HG03064 (cell line): ENCODE measurements at regions not wholly inside any gene's neighbourhood (a gene's known extent, or its start where the extent isn't known, plus 50 kb on each side); places are given as distances from the start of the nearest gene placed in this dataset.
A peak's percentile ranks its signal among the peaks of the same experiment; 100 is the strongest.
"Not testable (repeated sequence)": the region's sequence is repeated elsewhere in the genome, so short reads cannot be mapped to it uniquely, and the experiment has no call there.

ENCODE experiments used
- ATAC-seq: cut with Tn5 transposase; IDR thresholded peaks from one replicate; pipeline ENCODE4 v1.9.1; 2021; ENCODE audit warnings: low read depth; ENCODE audit not compliant: unreplicated experiment

DNA sequence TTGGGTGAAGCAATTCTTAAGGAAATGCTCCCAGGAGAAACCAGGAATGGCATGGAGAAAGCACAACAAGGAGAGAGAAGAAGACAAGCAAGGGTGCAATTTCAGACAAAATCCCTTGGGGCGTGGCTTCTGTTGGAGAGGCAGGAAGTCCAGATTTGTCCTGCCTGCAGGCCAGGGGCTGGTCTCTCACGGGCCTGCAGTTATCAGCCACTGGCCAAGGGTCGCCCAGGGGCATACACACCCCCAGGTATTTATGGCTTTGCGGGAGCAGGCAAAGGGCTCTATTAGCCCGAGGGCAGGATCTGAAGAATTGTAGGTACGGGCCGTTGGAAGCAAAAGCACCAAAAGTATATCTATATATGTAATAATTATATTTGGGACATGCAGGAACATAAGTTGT is 87.7 kb downstream of the IYD start:
- ATAC-seq, result no peak

GRCh38 chr6:150456902-150457643 is 88.3 kb downstream of the IYD start:
- ATAC-seq, result no peak

DNA sequence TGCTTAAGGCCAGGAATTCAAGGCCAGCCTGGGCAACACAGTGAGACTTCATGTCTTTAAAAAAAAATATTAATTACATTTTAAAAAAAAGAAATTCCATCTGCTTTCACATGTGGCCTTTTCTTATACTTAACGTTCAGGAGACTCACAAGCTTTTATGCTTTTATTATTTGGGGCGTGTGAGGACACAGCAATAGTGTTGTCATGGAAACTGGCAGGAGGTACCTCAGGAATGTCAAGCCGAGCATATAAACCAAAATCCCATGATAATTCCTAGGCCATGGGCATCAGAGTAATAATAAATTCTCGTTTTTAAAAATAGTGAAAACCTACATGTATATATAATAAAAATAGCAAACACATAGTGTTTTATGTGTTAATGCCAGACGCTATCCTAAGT is 89.8 kb downstream of the IYD start:
- no peak for ATAC-seq

- ATAC-seq, result no peak
Observed at GRCh38 chr6:150463852-150464251, 95.0 kb downstream of the IYD start.

GRCh38 chr6:150464966-150465365 is 96.2 kb downstream of the IYD start:
- ATAC-seq, result no peak

DNA sequence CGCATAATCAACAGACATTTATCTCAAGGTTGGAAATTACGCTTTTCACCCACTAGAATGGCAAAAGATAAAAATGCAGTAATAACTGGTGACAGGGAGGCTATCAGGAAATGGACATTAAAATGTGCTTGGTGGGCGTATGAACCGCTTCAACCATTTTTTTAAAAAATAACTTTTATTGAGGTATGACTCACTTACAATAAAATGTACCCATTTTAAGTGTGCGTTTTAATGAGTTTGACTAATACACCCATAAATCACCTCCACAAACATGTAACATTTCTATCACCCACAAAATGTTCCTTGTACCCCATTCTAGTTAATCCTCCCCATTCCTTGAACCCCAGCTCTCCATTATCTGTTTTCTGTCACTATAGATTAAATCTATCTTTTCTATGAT is 96.8 kb downstream of the IYD start:
- no peak for ATAC-seq

DNA sequence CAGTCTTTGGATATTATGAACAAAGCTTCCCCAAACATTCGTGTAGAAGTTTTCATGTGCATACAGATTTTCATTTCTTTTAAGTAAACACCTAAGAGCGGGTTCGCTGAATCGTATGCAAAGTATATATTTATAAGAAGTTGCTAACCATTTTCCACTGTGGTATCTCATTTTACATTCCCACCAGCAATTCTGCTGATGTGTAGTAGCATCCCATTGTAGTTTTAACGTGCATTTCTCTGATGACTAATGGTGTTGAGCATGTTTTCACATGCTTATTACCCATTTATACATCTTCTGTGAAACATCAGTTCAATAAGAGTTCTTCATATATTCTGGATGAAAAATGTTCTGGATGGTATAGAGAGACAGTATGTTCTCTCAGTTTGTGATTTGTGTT is 97.4 kb downstream of the IYD start:
- no peak for ATAC-seq

- no peak for ATAC-seq
Observed at GRCh38 chr6:150470131-150470530, 101.3 kb downstream of the IYD start.

DNA sequence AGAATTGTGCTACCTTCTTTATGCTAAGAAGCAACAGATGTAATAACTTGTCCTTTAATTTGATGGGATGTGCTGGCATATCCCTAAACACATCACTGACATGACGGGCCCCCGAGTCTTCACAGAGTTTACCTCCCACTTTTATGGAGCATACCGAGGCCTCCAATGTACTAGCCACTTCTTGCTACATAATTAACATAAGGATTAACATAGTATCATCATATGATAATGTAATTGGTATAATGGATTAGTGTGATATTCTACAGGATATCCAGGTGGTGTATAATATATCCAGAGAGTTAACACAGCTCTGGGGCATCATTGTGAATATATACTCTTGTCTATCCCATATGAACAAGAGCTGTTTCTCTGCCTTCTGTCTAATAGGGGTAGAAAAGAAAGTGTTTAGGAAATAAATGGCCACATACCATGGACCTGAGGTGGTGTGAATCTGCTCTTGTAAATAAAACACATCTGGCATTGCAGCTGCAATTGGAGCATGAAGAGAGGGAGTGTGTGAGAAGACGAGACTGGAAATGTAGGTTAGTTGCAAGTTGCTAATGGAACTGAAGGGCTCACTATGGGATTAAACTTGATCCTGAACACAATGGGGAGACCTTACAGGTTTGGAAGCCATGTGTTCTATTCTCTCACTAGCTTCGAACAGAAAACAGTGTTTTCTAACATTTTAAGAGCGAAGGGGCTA is 102.3 kb downstream of the IYD start:
- ATAC-seq, result no peak

GRCh38 chr6:150478656-150479545 is 110.1 kb downstream of the IYD start:
- no peak for ATAC-seq

GRCh38 chr6:150482883-150483409 is 114.1 kb downstream of the IYD start:
- no peak for ATAC-seq

DNA sequence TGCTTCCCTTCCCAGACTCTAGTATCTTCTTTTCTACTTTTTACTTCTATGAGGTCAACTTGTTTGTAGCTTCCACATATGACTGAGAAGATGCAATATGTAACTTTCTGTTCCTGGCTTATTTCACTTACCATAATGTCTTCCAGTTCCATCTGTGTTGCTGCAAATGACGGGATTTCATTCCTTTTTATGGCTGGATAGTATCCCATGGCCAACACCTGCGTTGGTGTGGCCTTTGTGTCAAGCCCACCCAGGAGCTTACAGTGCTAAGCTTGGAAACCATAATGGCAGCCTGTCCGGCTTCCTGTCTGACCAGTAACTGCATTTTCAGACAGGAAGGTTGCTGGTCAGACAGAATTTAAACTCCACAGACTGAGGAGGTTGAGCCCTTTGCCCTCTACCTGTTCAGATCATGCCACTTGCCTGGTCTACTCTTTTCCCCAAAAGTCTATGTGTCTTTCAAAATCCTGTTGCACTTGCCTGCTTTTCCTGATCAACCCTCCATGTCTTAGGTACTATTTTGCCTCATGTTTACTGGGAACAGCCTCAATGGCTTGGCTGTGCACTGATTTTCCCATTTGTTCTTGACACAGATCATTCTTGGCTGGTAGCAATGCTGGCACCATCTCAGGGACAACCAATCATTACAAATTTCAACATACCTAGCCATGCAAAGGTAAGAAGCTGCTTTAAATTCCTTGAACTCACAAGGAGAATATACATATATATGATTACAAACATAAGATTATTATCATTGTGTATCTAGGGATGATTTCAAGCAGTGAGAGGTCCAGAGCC is 114.3 kb upstream of the PLEKHG1 start:
- no peak for ATAC-seq

DNA sequence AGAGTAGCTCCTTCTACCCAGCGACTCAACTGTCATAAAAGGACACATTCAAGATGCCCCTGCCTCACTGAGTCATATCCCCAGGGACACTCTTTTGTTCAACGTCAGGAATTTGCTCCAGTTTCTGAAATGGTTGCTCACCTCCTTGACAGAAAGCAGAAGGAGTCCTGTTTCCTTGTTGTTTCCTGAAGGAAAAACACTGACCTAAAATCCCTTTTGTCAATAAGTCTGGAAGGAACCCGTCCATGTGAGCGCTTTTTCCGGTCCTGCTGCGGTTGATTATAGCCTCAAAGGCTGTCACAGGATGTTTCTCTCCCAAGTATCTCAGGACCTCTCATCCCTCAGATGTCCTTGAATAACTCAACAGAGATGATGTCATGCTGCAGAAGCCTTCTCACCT is 113.6 kb upstream of the PLEKHG1 start:
- ATAC-seq, result no peak

DNA sequence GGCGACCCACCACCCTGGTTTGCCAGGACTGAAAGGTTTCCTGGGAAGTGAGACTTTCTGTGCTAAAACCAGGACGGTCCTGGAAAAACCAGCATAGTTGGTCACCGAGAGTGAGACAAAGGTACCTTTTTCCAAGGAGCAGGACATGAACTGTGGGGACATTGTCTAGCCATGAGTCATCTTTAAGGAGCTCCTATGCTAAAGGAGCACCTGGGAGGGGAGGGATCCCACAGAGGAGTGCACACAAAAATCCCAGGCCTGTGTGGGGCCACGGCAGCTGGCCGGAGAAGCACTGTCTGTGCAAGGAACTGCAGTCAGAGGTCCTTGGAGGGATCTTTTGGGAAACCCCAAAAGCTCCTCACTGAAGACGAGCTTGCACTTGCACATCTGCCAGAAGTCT is 109.1 kb upstream of the PLEKHG1 start:
- no peak for ATAC-seq

- peak; percentile 92 for ATAC-seq
Observed at GRCh38 chr6:150491131-150491810, 108.4 kb upstream of the PLEKHG1 start.

DNA sequence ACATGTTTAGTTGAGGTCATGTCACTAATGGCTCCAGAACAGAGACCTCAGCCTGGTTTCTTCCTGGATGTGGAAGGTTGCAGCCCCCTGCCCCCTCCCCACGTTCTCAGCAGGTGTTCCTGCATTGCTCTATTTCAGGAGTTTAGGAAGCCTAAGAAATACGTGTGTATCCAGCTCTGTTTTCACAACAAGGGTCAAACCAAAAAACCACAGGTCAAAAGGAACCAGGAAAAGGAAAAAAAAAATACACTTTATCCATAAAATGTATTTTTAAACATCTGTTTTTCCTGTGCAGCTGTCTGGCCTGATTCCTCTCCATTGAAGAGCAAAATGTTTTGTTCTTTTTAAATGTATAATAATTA is 107.9 kb upstream of the PLEKHG1 start:
- ATAC-seq, result no peak

DNA sequence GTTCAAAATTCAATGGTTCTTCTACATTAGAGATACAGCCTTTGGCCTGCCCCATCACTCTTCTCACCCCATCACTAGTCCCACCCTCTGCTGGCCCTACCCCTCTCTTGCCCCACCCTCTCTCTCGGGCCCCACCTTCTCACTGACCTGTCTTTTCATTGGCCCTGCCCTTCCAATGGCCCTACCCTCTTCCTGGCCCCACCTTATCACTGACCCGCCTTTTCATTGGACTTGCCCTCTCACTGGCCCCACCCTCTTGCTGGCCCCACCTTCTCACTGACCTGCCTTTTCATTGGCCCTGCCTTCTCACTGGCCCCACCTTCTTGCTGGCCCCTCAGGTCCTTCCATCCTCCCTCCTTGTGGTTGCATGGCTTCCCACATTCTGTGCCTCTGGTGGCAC is 107.2 kb upstream of the PLEKHG1 start:
- no peak for ATAC-seq

DNA sequence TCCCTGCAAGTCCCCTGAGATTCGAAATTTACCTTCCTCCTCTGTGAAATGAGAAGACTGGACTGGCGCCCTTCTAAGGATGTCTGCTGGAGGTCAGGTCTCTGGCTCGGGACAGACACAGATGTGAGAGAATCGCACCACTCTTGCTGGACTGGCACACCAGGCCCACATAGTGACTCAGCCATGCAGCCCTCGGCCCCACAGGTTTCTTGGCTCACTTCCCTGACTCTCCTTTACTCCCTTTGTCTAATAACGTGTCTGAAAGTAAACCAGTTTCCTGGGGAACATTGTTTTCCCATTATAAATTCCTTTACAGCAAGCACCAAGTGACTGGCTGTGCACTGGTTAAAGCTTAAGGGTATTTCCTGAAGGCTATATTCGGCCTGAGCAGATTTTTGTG is 106.7 kb upstream of the PLEKHG1 start:
- no peak for ATAC-seq

DNA sequence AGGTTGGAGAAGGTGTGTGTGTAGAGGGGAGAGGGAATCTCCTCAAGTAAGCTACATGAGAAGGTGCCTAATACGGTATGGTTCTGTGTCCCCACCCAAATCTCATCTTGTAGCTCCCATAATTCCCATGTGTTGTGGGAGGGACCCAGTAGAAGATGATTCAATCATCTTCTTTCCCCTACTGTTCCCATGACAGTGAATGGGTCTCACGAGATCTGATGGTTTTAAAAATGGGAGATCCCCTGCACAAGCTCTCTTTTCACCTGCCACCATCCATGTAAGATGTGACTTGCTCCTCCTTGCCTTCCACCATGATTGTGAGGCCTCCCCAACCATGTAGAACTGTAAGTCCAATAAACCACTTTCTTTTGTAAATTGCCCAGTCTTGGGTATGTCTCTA is 106.1 kb upstream of the PLEKHG1 start:
- ATAC-seq, result not testable (repeated sequence)

DNA sequence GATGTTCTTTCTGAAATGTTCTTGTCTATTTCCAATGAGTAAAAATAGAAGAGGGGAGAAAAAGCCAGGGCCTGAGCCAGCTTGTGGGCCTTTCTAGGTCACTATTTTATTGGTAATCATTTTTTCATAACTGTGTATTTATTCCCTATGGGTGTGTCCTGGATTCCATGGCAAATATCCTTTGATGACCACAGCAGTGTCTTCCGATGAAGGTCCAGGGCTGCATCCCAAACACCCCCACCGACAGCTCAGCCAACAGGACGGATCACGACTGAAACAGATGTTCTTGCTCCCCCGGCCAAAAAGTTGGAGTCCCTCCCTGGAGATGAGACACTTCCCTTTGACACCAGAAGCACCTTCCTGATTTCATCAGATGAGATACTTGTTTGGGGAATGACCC is 105.4 kb upstream of the PLEKHG1 start:
- ATAC-seq, result no peak
